HG02840 (cell line): ENCODE measurements at regions not wholly inside any gene's neighbourhood (a gene's known extent, or its start where the extent isn't known, plus 50 kb on each side); places are given as distances from the start of the nearest gene placed in this dataset.
"Not testable (repeated sequence)": the region's sequence is repeated elsewhere in the genome, so short reads cannot be mapped to it uniquely, and the experiment has no call there.

ENCODE experiments used
- ATAC-seq: cut with Tn5 transposase; IDR thresholded peaks from one replicate; pipeline ENCODE4 v1.9.1; 2021; ENCODE audit warnings: mild to moderate bottlenecking, moderate library complexity, moderate number of reproducible peaks; ENCODE audit not compliant: unreplicated experiment, low FRiP score

- ATAC-seq, result no peak
Observed at GRCh38 chr5:6118691-6119090, 259.7 kb downstream of the MED10 start.

GRCh38 chr5:6117212-6117611, 261.1 kb downstream of the MED10 start:
- ATAC-seq, result no peak

- ATAC-seq, result no peak
Observed at GRCh38 chr5:6115852-6116251, 262.5 kb downstream of the MED10 start.

GRCh38 chr5:6112538-6112937, 265.8 kb downstream of the MED10 start:
- no peak for ATAC-seq

- ATAC-seq, result no peak
Observed at GRCh38 chr5:6112125-6112524, 266.2 kb downstream of the MED10 start.

GRCh38 chr5:6111131-6111530, 267.2 kb downstream of the MED10 start:
- ATAC-seq, result no peak

GRCh38 chr5:6110441-6111005, 267.8 kb downstream of the MED10 start:
- ATAC-seq, result no peak

- no peak for ATAC-seq
Observed at GRCh38 chr5:6108981-6109825, 269.1 kb downstream of the MED10 start.

GRCh38 chr5:6108540-6108848, 269.9 kb downstream of the MED10 start:
- ATAC-seq, result no peak

GRCh38 chr5:6107675-6108539, 270.4 kb downstream of the MED10 start:
- no peak for ATAC-seq

- no peak for ATAC-seq
Observed at GRCh38 chr5:6106756-6107155, 271.6 kb downstream of the MED10 start.

GRCh38 chr5:6105320-6105719, 273.0 kb downstream of the MED10 start:
- ATAC-seq, result no peak

GRCh38 chr5:6096101-6096500, 282.2 kb downstream of the MED10 start:
- no peak for ATAC-seq

GRCh38 chr5:6094180-6094579, 284.2 kb downstream of the MED10 start:
- not testable (repeated sequence) for ATAC-seq

- ATAC-seq, result no peak
Observed at GRCh38 chr5:6090838-6091237, 287.5 kb downstream of the MED10 start.

- no peak for ATAC-seq
Observed at GRCh38 chr5:6090079-6090654, 288.2 kb downstream of the MED10 start.

GRCh38 chr5:6088706-6089105, 289.6 kb downstream of the MED10 start:
- ATAC-seq, result no peak

- no peak for ATAC-seq
Observed at GRCh38 chr5:6087576-6087975, 290.8 kb downstream of the MED10 start.

- no peak for ATAC-seq
Observed at GRCh38 chr5:6086871-6087270, 291.5 kb downstream of the MED10 start.

GRCh38 chr5:6085341-6085860, 292.9 kb downstream of the MED10 start:
- no peak for ATAC-seq

GRCh38 chr5:6084836-6085235, 293.5 kb downstream of the MED10 start:
- ATAC-seq, result no peak
